ENCODE measurements at regions not wholly inside any gene's neighbourhood (a gene's known extent, or its start where the extent isn't known, plus 50 kb on each side); places are given as distances from the start of the nearest gene placed in this dataset.

DNA sequence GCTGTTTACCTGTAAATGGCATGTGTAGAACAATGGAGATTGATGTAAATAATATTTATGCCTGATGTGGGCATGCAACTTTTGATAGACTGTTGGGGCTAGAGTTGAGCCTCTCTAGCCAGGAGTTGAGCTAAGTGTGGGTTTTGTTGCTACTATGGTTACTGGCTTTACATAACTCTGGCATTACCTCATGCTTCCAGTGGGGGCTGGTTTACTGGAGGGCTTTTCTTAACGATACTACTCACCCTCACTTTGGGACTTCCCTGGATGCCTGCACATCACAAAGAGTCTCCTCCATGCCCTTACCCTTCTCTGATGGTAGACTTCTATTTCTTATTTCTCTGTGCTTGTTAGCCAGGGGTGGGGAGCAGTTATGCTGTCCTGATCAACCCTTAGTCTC lies 524.6 kb upstream of the CDH4 start:
- no peak overlapping the region for H3K4me3 ChIP-seq (ENCODE audit: insufficient read depth, low read depth, low read length)

DNA sequence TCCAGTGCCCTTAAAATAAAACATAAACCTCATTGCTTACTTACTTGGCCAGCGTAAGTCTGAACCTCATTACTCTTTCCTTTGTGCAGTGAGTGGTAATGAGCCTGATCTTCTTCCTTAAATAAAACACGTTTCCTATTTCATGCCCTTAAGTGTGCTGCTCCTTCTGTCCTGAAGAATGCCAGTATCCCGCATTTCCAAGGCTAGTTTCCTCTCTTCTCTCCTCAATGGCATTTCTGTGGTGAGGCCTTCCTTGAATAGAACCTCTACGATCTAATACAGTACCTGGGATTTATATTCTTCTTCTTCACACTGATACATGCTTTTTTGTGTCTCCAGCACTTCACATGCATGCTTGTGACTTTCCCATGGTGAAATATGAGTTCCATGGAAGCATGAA lies 523.4 kb upstream of the CDH4 start:
- no peak overlapping the region for H3K4me2 ChIP-seq (ENCODE audit: low read length)
- H3K4me1 ChIP-seq (ENCODE audit: insufficient read depth, low read length), result no peaks in the 10 kb centered on the region
- FAIRE-seq, result no peak

More for the DNA sequence above, 524.6 kb upstream of the CDH4 start:
- FAIRE-seq, result no peak
- DNase-seq (ENCODE audit: low read depth), result no peak
- Histone ChIP-seq H3K36me3 (ENCODE audit: insufficient read depth, low read length) (no peaks in the 10 kb centered on the region), H3K4me2 (ENCODE audit: low read length) (no peak overlapping the region), H3K27me3 (ENCODE audit: insufficient read depth, low read length) (no peaks in the 10 kb centered on the region), H4K20me1 (ENCODE audit: insufficient read depth, low read length) (no peaks in the 10 kb centered on the region), H3K4me1 (ENCODE audit: insufficient read depth, low read length) (no peaks in the 10 kb centered on the region), H2AFZ (ENCODE audit: low read depth, low read length) (no peak overlapping the region), H3K9ac (ENCODE audit: low read length) (no peak overlapping the region), H3K9me3 (ENCODE audit: insufficient read depth, low read depth, low read length) (peaks cover 17% of the 10 kb centered on the region), H3K27ac (ENCODE audit: low read depth, low read length) (no peak overlapping the region), H3K79me2 (ENCODE audit: insufficient read depth, low read length) (no peaks in the 10 kb centered on the region)
- Mint-ChIP-seq H3K36me3 (ENCODE audit: low read depth, unreplicated experiment) (no peaks in the 10 kb centered on the region), H3K4me1 (ENCODE audit: low read depth, unreplicated experiment) (no peaks in the 10 kb centered on the region), H3K9me3 (ENCODE audit: unreplicated experiment) (peaks cover 5% of the 10 kb centered on the region), H3K4me3 (ENCODE audit: unreplicated experiment) (no peak overlapping the region), H3K27me3 (ENCODE audit: low read depth, unreplicated experiment) (no peaks in the 10 kb centered on the region), H3K27ac (ENCODE audit: unreplicated experiment) (no peak overlapping the region)
- no peak for TF ChIP-seq EZH2 (IDR thresholded peaks at IDR 0.05; ENCODE audit: insufficient read depth, low read length)

DNA sequence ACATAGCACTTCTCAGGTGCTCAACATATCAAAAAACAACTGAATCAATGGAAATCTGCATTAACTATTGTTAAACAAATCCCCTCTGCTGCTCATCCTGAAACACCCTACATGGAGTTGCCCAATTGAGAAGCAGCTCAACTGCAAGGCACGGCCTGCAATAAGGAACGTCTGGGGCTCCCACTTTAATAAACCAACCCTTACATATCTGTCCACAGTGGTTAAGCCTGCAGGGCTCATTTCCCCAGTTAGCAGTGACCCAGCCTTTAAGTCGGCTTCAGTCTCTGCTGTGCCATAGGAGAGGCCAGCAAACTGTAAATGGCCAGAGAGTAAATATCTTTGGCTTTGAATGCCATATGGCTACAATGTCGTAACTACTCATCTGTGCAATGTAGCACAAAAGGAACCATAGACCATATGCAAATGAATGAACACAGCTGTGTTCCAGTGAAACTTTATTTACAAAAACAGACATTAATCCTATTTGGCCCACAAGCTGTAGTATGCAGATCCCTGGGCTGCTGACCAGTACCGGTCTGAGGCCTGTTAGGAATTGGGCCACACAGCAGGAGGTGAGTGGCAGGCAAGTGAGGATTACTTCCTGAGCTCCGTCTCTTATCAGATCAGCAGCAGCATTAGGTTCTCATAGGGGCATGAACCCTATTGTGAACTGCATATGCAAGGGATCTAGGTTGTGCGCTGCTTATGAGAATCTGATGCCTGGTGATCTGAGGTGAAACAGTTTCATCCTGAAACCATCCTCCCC lies 522.7 kb upstream of the CDH4 start:
- no peak for FAIRE-seq
- H3K4me3 Mint-ChIP-seq (ENCODE audit: unreplicated experiment), result no peak overlapping the region
- H3K27ac Mint-ChIP-seq (ENCODE audit: unreplicated experiment), result no peak overlapping the region

More for the DNA sequence above, 523.4 kb upstream of the CDH4 start:
- no peak overlapping the region for H2AFZ ChIP-seq (ENCODE audit: low read depth, low read length)
- Mint-ChIP-seq H3K36me3 (ENCODE audit: low read depth, unreplicated experiment) (no peaks in the 10 kb centered on the region), H3K9me3 (ENCODE audit: unreplicated experiment) (peaks cover 5% of the 10 kb centered on the region), H3K27ac (ENCODE audit: unreplicated experiment) (no peak overlapping the region), H3K27me3 (ENCODE audit: low read depth, unreplicated experiment) (no peaks in the 10 kb centered on the region), H3K4me3 (ENCODE audit: unreplicated experiment) (no peak overlapping the region), H3K4me1 (ENCODE audit: low read depth, unreplicated experiment) (peaks cover 2% of the 10 kb centered on the region)
- H3K9ac ChIP-seq (ENCODE audit: low read length), result no peak overlapping the region
- no peak overlapping the region for H3K27ac ChIP-seq (ENCODE audit: low read depth, low read length)
- no peaks in the 10 kb centered on the region for H4K20me1 ChIP-seq (ENCODE audit: insufficient read depth, low read length)
- peaks cover 17% of the 10 kb centered on the region for H3K9me3 ChIP-seq (ENCODE audit: insufficient read depth, low read depth, low read length)
- TF ChIP-seq EZH2 (IDR thresholded peaks at IDR 0.05; ENCODE audit: insufficient read depth, low read length), result no peak
- TF ChIP-seq, protein P1, sequence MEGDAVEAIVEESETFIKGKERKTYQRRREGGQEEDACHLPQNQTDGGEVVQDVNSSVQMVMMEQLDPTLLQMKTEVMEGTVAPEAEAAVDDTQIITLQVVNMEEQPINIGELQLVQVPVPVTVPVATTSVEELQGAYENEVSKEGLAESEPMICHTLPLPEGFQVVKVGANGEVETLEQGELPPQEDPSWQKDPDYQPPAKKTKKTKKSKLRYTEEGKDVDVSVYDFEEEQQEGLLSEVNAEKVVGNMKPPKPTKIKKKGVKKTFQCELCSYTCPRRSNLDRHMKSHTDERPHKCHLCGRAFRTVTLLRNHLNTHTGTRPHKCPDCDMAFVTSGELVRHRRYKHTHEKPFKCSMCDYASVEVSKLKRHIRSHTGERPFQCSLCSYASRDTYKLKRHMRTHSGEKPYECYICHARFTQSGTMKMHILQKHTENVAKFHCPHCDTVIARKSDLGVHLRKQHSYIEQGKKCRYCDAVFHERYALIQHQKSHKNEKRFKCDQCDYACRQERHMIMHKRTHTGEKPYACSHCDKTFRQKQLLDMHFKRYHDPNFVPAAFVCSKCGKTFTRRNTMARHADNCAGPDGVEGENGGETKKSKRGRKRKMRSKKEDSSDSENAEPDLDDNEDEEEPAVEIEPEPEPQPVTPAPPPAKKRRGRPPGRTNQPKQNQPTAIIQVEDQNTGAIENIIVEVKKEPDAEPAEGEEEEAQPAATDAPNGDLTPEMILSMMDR (IDR thresholded peaks at IDR 0.05; ENCODE audit: insufficient read depth, low read depth, low read length), result no peak
- no peaks in the 10 kb centered on the region for H3K79me2 ChIP-seq (ENCODE audit: insufficient read depth, low read length)
- H3K36me3 ChIP-seq (ENCODE audit: insufficient read depth, low read length), result no peaks in the 10 kb centered on the region
- no peaks in the 10 kb centered on the region for H3K27me3 ChIP-seq (ENCODE audit: insufficient read depth, low read length)
- no peak overlapping the region for H3K4me3 ChIP-seq (ENCODE audit: insufficient read depth, low read depth, low read length)
- no peak for DNase-seq (ENCODE audit: low read depth)

More for the DNA sequence above, 522.7 kb upstream of the CDH4 start:
- H3K4me1 ChIP-seq (ENCODE audit: insufficient read depth, low read length), result no peaks in the 10 kb centered on the region
- H3K36me3 ChIP-seq (ENCODE audit: insufficient read depth, low read length), result no peaks in the 10 kb centered on the region
- no peaks in the 10 kb centered on the region for H3K27me3 ChIP-seq (ENCODE audit: insufficient read depth, low read length)
- no peaks in the 10 kb centered on the region for H4K20me1 ChIP-seq (ENCODE audit: insufficient read depth, low read length)
- no peaks in the 10 kb centered on the region for H3K27me3 Mint-ChIP-seq (ENCODE audit: low read depth, unreplicated experiment)
- no peaks in the 10 kb centered on the region for H3K79me2 ChIP-seq (ENCODE audit: insufficient read depth, low read length)
- TF ChIP-seq EZH2 (IDR thresholded peaks at IDR 0.05; ENCODE audit: insufficient read depth, low read length), result no peak
- TF ChIP-seq, protein P1 (IDR thresholded peaks at IDR 0.05; ENCODE audit: insufficient read depth, low read depth, low read length), result no peak
- no peak overlapping the region for H3K9ac ChIP-seq (ENCODE audit: low read length)
- H3K4me2 ChIP-seq (ENCODE audit: low read length), result no peak overlapping the region
- H3K9me3 ChIP-seq (ENCODE audit: insufficient read depth, low read depth, low read length), result peaks cover 17% of the 10 kb centered on the region
- no peak for DNase-seq (ENCODE audit: low read depth)
- H3K27ac ChIP-seq (ENCODE audit: low read depth, low read length), result no peak overlapping the region
- H3K36me3 Mint-ChIP-seq (ENCODE audit: low read depth, unreplicated experiment), result no peaks in the 10 kb centered on the region
- H3K4me1 Mint-ChIP-seq (ENCODE audit: low read depth, unreplicated experiment), result peaks cover 3% of the 10 kb centered on the region
- peaks cover 5% of the 10 kb centered on the region for H3K9me3 Mint-ChIP-seq (ENCODE audit: unreplicated experiment)
- no peak overlapping the region for H3K4me3 ChIP-seq (ENCODE audit: insufficient read depth, low read depth, low read length)
- H2AFZ ChIP-seq (ENCODE audit: low read depth, low read length), result no peak overlapping the region

Measured in astrocyte (in vitro differentiated cells and primary cell).